AG09319 (cell line): ENCODE measurements at regions not wholly inside any gene's neighbourhood (a gene's known extent, or its start where the extent isn't known, plus 50 kb on each side); places are given as distances from the start of the nearest gene placed in this dataset.

Experiments used
- DNase-seq: peaks from one replicate; pipeline ENCODE4 v3.0.0-alpha.2; 2010; ENCODE audit warnings: low read depth; ENCODE audit errors: extremely low read depth
- TF ChIP-seq, protein P1 (sequence below): IDR thresholded peaks from 2 replicates; pipeline ENCODE4 v1.5.1; 2011; ENCODE audit warnings: low read depth, mild to moderate bottlenecking, inconsistent platforms, low read length, moderate library complexity

DNA sequence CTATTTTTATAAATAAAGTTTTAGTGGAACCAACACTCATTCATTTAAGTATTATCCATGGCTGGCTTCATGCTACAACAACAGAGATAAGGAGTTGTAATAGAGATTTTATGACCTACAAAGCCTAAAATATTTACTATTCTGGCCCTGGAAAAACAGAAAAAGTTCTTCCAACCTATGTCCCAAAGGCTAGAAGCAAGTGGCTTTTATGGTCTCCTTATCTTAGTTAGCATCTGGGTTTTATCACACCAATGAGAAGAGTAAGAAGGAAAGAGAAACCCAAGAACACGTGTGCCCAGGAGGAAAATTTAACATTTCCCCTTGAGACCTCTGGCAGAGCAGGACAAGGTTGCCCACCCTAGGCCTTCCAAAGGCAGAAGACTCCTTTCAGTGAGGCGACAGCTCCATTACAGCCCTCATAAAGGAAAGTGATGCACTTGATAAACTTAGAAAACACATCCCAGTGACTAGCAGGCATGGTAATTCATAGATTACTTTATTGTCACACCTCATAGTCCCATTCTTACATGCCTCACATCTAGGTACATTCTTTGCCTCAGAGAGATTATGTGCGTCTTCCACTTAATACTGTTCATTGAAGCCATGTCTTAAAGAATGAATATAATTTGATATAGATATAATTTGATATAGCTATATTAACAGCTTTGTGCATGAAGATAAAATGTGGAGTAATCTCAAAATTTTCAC, 113.2 kb upstream of the ACP3 start:
- TF ChIP-seq, protein P1, sequence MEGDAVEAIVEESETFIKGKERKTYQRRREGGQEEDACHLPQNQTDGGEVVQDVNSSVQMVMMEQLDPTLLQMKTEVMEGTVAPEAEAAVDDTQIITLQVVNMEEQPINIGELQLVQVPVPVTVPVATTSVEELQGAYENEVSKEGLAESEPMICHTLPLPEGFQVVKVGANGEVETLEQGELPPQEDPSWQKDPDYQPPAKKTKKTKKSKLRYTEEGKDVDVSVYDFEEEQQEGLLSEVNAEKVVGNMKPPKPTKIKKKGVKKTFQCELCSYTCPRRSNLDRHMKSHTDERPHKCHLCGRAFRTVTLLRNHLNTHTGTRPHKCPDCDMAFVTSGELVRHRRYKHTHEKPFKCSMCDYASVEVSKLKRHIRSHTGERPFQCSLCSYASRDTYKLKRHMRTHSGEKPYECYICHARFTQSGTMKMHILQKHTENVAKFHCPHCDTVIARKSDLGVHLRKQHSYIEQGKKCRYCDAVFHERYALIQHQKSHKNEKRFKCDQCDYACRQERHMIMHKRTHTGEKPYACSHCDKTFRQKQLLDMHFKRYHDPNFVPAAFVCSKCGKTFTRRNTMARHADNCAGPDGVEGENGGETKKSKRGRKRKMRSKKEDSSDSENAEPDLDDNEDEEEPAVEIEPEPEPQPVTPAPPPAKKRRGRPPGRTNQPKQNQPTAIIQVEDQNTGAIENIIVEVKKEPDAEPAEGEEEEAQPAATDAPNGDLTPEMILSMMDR: no peak
- no peak for DNase-seq

DNA sequence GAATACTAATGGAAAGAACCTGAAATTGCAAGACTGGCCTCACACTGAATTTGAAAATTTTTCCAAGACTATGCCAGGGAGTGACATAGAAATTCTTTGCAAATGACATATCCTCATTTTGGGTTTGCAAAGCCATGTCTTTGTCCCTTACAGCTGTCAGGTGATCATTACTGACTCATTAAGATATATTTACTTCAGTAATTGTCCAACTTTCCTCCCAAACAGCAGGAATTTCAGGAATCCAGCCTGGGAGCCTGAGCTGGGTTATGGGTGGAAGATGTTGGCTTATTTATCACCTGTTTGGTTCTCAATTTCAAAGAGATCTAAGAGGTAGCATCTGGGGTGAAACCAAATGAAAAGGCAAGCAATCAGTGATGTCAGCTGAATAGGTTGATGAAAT, 111.6 kb upstream of the ACP3 start:
- no peak for DNase-seq
- TF ChIP-seq, protein P1: no peak

DNA sequence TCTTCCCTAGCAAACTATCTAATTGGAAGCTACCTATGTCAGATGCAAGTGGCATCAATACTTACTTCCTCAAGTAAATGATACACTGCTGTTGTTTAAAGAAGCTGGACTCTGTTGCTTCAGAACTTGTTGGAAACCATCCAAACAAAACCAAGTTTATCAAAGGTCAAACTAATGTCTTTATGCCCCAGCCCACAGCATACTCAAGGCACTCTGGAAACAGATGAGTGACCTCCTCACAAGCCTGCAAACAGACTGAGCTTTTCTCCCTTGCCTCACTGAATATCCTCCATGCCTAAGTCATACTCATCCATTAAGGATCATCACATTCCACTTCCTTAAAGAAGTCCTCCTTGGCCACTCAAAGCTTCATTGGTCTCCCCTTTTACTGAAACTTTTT, 107.4 kb upstream of the ACP3 start:
- TF ChIP-seq, protein P1: no peak

DNA sequence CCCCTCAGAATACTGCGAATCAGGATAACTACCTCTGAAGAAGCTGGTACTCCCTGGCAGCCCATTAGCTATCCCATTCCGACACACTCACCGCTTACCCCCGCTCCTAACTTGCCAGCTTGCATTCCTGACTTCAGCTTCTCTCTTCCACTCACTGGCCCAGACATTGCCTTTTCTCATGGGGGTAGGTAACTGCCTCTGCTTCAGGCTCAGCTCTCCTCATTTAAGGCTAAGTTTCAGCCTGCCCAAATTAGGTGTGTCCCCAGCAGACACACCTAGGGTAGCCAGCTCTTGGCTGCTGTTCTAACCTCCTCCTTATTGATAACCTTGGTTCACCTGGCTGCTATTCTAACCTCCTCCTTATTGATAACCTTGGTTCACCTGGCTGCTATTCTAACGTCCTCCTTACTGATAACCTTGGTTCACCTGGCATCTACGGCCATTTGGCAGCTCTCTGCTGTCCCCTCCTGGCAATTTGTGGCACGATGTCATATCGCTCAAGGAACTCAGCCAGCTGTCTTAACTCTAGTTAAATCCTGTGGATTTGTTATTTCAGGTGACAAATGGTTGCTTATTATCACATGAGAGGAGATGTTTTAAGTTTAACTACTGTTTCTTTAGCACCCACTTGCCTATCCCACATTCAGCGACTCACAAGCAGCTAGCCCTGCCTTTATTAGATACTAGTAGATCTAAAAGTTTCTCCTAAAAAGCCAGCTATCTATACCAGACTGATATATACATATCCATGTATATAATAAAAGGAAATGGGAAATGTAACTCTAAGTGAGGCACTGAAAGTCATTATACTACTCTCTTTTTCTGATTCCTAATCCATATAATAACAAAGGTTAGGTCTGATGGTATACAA, 106.5 kb upstream of the ACP3 start:
- TF ChIP-seq, protein P1: peak; percentile 42
- no peak for DNase-seq

More for the DNA sequence above, 107.4 kb upstream of the ACP3 start:
- no peak for DNase-seq

DNA sequence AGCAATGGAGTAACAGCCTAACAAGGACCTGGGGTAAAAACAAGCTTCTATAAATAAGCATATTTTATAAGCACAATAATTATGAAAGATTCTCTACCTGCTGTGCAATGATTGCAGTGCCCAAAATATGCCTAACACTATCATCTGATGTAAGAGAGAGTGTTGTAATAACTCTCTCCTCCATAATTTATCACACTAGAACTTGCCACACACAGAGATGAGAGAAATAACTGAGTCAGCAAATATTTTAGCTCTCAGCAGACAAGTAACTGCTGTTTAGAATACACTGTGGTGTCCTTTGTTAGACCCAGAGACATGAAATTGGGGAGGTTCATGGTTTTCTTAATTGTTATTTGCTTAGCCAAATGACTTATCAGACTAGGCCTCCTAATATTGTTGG, 105.3 kb upstream of the ACP3 start:
- DNase-seq: no peak
- TF ChIP-seq, protein P1: no peak

DNA sequence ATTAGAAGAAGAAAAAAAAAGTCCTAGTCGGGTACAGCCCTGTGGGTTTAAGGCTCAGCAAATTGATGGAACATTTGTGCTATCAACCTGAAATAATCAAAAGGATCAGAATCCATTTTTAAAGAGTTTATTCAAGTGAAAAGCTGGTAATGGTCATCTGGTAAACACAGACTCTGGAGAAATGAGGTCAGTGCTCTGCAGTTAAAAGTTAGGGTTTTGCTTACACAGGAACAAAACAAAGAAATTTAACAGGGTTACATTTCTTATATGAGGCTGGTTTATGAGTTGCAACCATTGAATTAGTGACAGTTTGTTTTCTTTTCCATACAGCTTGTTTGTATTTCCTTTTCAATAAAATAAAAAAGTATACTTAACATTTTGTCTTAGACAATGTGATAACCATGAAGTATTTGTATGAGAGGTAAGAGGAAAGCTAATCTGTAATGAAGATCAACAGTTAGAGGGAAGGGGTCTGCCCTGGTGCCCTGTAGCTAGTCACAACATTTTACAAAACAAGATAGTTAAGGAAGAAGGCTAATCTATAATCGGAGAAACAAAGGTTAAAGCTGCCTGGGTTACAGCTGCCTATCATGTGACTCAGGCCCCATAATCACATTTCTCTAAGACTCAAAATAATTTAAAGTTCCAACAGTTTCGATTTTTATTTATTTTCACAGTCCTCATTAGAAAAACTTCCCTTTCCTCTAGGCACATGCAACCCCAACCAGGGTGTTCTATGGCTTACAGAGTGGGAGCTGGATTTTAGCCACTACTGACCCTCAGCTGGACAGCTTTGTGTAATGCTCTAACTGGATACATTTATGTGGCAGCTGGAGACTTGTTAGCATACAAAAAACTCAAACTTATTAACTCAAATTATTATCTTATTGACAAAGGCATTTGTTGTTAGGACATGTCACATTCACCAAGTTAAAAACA, 98.1 kb upstream of the ACP3 start:
- DNase-seq: no peak
- TF ChIP-seq, protein P1: no peak
